Ascending aorta (tissue), 2 donors: ENCODE measurements at regions not wholly inside any gene's neighbourhood (a gene's known extent, or its start where the extent isn't known, plus 50 kb on each side); places are given as distances from the start of the nearest gene placed in this dataset.

Experiments used
- DNase-seq, 2 donors: peaks; one replicate each; pipeline ENCODE4 v3.0.0-alpha.2; 2019; ENCODE audit warnings: low spot score in 2 of 2
- H3K27ac ChIP-seq, 2 donors: fragments of 200-600 bp; sonication (generic); one replicate each; pipeline ENCODE4 v1.5.1; 2016 to 2017; ENCODE audit warnings: mild to moderate bottlenecking in 1 of 2
- H3K27me3 ChIP-seq: fragments of 200-600 bp; sonication (generic); one replicate; pipeline ENCODE4 v1.5.1; 2017
- H3K36me3 ChIP-seq, 2 donors: fragments of 200-600 bp; sonication (generic); one replicate each; pipeline ENCODE4 v1.5.1; 2016
- H3K4me1 ChIP-seq, 2 donors: fragments of 200-600 bp; sonication (generic); one replicate each; pipeline ENCODE4 v1.5.1; 2016 to 2017; ENCODE audit warnings: mild to moderate bottlenecking in 1 of 2
- H3K4me3 ChIP-seq, 2 donors: fragments of 200-600 bp; sonication (generic); one replicate each; pipeline ENCODE4 v1.5.1; 2016 to 2017; ENCODE audit warnings: mild to moderate bottlenecking in 1 of 2
- H3K9me3 ChIP-seq, 2 donors: fragments of 200-600 bp; sonication (generic); one replicate each; pipeline ENCODE4 v1.5.1; 2016
- CTCF ChIP-seq, 3 experiments: fragments of 200-600 bp in 2 of 3; fragments of 450-650 bp in 1 of 3; sonication (generic) in 2 of 3; IDR thresholded peaks; one replicate each; pipeline ENCODE4 v1.5.1; 2016 to 2019; ENCODE audit warnings: antibody characterized with exemption in 3 of 3, mild to moderate bottlenecking in 1 of 3, moderate library complexity in 1 of 3
- intact Hi-C: fragments of 100-400 bp; cut with DNase I; formaldehyde crosslinking; loops from one replicate; pipeline ENCODE4 v1.15.1; 2023

GRCh38 chr7:88399696-88400240 lies 93.1 kb upstream of the STEAP4 start:
- Histone ChIP-seq H3K27ac (no peak overlapping the region), H3K27me3 (no peaks in the 10 kb centered on the region), H3K36me3 (no peaks in the 10 kb centered on the region)

GRCh38 chr7:88399036-88399435 lies 92.3 kb upstream of the STEAP4 start:
- TF ChIP-seq CTCF (IDR thresholded peaks at IDR 0.05), result no peak
- Histone ChIP-seq H3K4me1 (no peaks in the 10 kb centered on the region), H3K36me3 (no peaks in the 10 kb centered on the region), H3K27ac (no peak overlapping the region), H3K9me3 (no peaks in the 10 kb centered on the region), H3K4me3 (no peak overlapping the region), H3K27me3 (no peaks in the 10 kb centered on the region)
- intact Hi-C loops, result no loop called here
- DNase-seq, result no peak

More at GRCh38 chr7:88399696-88400240, 93.1 kb upstream of the STEAP4 start:
- intact Hi-C loops, result no loop called here
- Histone ChIP-seq H3K9me3 (no peaks in the 10 kb centered on the region), H3K4me1 (no peaks in the 10 kb centered on the region), H3K4me3 (no peak overlapping the region)
- no peak for TF ChIP-seq CTCF (IDR thresholded peaks at IDR 0.05)
- no peak for DNase-seq

DNA sequence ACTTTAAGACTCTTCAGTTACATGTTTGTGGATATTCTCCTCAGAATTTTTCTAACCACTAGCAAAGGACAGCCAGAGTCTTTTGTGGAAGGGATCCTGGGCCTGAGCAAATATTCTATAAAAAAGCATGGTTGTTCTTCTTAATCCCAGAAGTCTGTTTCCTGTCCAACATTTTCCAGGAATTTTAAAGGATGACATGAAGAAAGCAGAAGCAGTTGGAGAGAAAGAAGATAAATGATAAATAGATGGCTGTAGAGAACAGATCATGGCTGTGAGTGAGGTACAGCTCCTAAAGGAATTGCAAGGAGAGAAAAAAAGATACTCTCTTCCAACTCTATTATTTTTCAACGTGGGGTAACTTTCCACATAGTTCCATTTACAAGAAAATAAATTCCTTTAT lies 91.8 kb upstream of the STEAP4 start:
- no peak overlapping the region for H3K27ac ChIP-seq
- no peaks in the 10 kb centered on the region for H3K9me3 ChIP-seq

DNA sequence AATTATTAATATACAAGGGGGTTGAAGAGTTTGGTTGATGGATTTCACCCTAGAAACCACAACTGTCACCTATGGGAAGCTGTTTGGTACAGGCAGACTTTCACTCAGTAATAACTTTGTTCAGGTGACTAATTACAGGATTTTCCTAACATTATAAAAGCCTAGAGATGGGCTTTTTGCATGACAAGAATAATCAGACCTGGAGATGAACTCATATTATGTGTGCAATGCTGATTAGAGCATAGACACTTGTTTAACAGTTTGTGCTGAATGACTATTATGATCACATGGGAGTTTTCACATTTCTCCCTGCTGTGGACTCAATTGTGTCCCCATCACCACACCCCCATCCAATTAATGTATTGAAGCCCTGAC lies 90.2 kb upstream of the STEAP4 start:
- H3K27ac ChIP-seq, result no peak overlapping the region
- H3K27me3 ChIP-seq, result no peaks in the 10 kb centered on the region
- no peak for DNase-seq
- no peak for TF ChIP-seq CTCF (IDR thresholded peaks at IDR 0.05)
- H3K4me1 ChIP-seq, result no peaks in the 10 kb centered on the region
- H3K9me3 ChIP-seq, result no peaks in the 10 kb centered on the region
- H3K4me3 ChIP-seq, result no peak overlapping the region
- intact Hi-C loops, result no loop called here
- H3K36me3 ChIP-seq, result no peaks in the 10 kb centered on the region

More for the DNA sequence above, 91.8 kb upstream of the STEAP4 start:
- TF ChIP-seq CTCF (IDR thresholded peaks at IDR 0.05), result no peak
- intact Hi-C loops, result no loop called here
- no peaks in the 10 kb centered on the region for H3K27me3 ChIP-seq
- no peak for DNase-seq
- H3K4me1 ChIP-seq, result no peaks in the 10 kb centered on the region
- H3K4me3 ChIP-seq, result no peak overlapping the region
- H3K36me3 ChIP-seq, result no peaks in the 10 kb centered on the region

DNA sequence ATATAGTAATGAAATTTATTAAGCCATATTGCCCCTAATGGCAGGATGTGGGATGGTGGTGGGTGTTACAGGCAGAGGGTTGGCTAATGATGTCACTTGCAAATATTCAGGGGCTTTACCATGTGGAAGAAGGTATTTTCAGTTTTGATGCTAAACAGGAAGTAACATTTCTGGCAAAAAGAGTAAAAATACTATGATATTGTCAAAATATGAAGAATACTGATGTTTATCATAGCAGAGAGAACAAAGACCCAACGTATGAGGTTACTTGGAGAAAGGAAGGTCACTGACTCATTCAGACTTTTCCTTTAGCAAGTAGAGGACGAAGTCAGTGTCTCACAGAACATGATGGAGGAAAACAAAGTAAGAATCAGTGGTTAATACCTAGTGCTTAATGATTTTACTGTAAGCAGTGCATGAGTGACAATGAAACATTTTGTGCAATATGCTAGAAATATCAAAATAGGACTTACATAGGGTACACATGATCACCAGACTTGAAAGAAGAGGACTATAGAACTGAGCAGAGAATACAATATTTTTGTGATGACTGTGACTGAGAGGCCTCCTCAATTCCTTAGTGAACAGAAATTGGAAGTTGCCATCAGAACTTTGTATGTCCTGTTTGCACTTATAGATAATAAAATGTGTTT lies 89.7 kb upstream of the STEAP4 start:
- no peak for DNase-seq
- H3K27ac ChIP-seq, result no peak overlapping the region
- no peak for TF ChIP-seq CTCF (IDR thresholded peaks at IDR 0.05)
- no peaks in the 10 kb centered on the region for H3K9me3 ChIP-seq
- H3K36me3 ChIP-seq, result no peaks in the 10 kb centered on the region
- intact Hi-C loops, result no loop called here
- no peak overlapping the region for H3K4me3 ChIP-seq
- H3K27me3 ChIP-seq, result no peaks in the 10 kb centered on the region
- no peaks in the 10 kb centered on the region for H3K4me1 ChIP-seq
